Heart left ventricle (tissue), 16 donors: ENCODE measurements at regions not wholly inside any gene's neighbourhood (a gene's known extent, or its start where the extent isn't known, plus 50 kb on each side); places are given as distances from the start of the nearest gene placed in this dataset.

Source experiments
- ATAC-seq, 4 donors: fragments of 200-7000 bp; cut with Tn5 transposase; one replicate each; pipeline ENCODE4 v1.9.1; 2020 to 2022; ENCODE audit warnings: moderate library complexity in 4 of 4, mild to moderate bottlenecking in 3 of 4, moderate number of reproducible peaks in 1 of 4
- DNase-seq, 5 donors: peaks; one replicate each; pipeline ENCODE4 v3.0.0-alpha.2; 2020
- H3K27ac ChIP-seq, 12 donors: fragments of 200-600 bp; sonication (generic) in 4 of 12; one replicate each; pipeline versions ENCODE4 v1.5.0 to v1.8.0; 2016 to 2022; ENCODE audit warnings: mild to moderate bottlenecking in 2 of 12
- H3K27me3 ChIP-seq, 9 donors: fragments of 200-600 bp; sonication (generic) in 2 of 9; one replicate each; pipeline versions ENCODE4 v1.5.1 to v1.8.0; 2016 to 2022; ENCODE audit warnings: mild to moderate bottlenecking in 3 of 9
- H3K36me3 ChIP-seq, 9 donors: fragments of 200-600 bp; sonication (generic) in 2 of 9; one replicate each; pipeline versions ENCODE4 v1.5.0 to v1.8.0; 2018 to 2022; ENCODE audit warnings: mild to moderate bottlenecking in 2 of 9
- H3K4me1 ChIP-seq, 12 donors: fragments of 200-600 bp; sonication (generic) in 4 of 12; one replicate each; pipeline versions ENCODE4 v1.5.0 to v1.8.0; 2016 to 2022; ENCODE audit warnings: mild to moderate bottlenecking in 3 of 12
- H3K4me3 ChIP-seq, 12 donors: fragments of 200-600 bp; sonication (generic) in 4 of 12; one replicate each; pipeline versions ENCODE4 v1.5.0 to v1.8.0; 2017 to 2022; ENCODE audit warnings: mild to moderate bottlenecking in 9 of 12, moderate library complexity in 4 of 12
- H3K9me3 ChIP-seq, 12 donors: fragments of 200-600 bp; sonication (generic) in 4 of 12; one replicate each; pipeline versions ENCODE4 v1.5.0 to v1.8.0; 2016 to 2022; ENCODE audit warnings: mild to moderate bottlenecking in 1 of 12
- CTCF ChIP-seq, 12 donors: fragments of 200-600 bp; sonication (generic) in 4 of 12; IDR thresholded peaks; one replicate each; pipeline versions ENCODE4 v1.5.0 to v1.8.0; 2018 to 2022; ENCODE audit warnings: antibody characterized with exemption in 12 of 12, mild to moderate bottlenecking in 5 of 12
- POLR2A ChIP-seq, 2 donors: fragments of 450-650 bp; IDR thresholded peaks; one replicate each; pipeline ENCODE4 v1.6.1; 2017; ENCODE audit warnings: antibody characterized with exemption in 2 of 2, mild to moderate bottlenecking in 2 of 2, moderate library complexity in 2 of 2
- WGBS, 4 donors: extraction: QIAGEN DNeasy Blood & Tissue Kit in 2 of 4; methylation state at CpG; one replicate each; pipeline versions ENCODE4 v1.1.5 to v1.1.7; 2013 to 2018; 5-methylcytosine and 5-hydroxymethylcytosine counted together
- intact Hi-C, 10 donors: fragments of 100-400 bp; cut with DNase I; formaldehyde crosslinking; loops; one replicate each; pipeline versions ENCODE4 v1.11.1 to v1.14.2; 2022
- donor health status: ischemic (EF 13 %, LVEDD 7.1; RV severe dilation, severe dysfunction).
- donor health status: healthy with polysubstance abuse.
- donor health status: DM: no; HTN: yes; CAD: no.
- donor health status: DM: no; HTN: no; CAD: no.
- donor health status: ischemic (EF 25% LVEDD 6.9; RV normal size, moderate dysfunction).
- donor health status: ischemic (EF 25% LVEDD 5.7; RV mildly dilated, moderate dysfunction).
- donor health status: healthy.
- donor health status: DM: yes; HTN: yes; CAD: no.
- donor health status: ischemic (EF 35%, LVEDD 5.7; RV mildly dilated, moderate dysfunction).
- donor health status: nonischemic (EF 11% LVEDD 7.7; RV severe dilation, severe dysfunction).
- donor health status: DM: yes; HTN: yes; CAD: no.
- donor health status: PGD.
- donor health status: ischemic (EF 29% LVEDD 5.4; RV normal size, mild dysfunction).
- donor health status: nonischemic (EF 23%, LVEDD 6.1; RV moderate dilation, normal function).

- H3K9me3 ChIP-seq, result peaks cover 0 to 21% (median 8%) of the 10 kb centered on the region in 12 donors
- DNase-seq (no peak), ATAC-seq (no peak)
- H3K27me3 ChIP-seq, result no peaks in the 10 kb centered on the region
- H3K27ac ChIP-seq, result no peak overlapping the region
- WGBS, 4 donors, result 89 to 95% (median 89%) methylated on average over 3 of the region's 3 CpGs
- intact Hi-C loops, result loop anchor here in 1 of 10 donors (10.0 kb wide), 1 partner anchor 110 kb away; no protein-coding TSS in a partner anchor
- H3K36me3 ChIP-seq, result no peaks in the 10 kb centered on the region
- no peak for TF ChIP-seq CTCF (IDR thresholded peaks at IDR 0.05)
- TF ChIP-seq POLR2A (IDR thresholded peaks at IDR 0.05), result no peak
- H3K4me3 ChIP-seq, result no peak overlapping the region
- peaks cover 0 to 13% (median 0%) of the 10 kb centered on the region in 12 donors for H3K4me1 ChIP-seq
Measured at GRCh38 chr18:25454730-25455129, 102.8 kb upstream of the ZNF521 start.

GRCh38 chr18:25454270-25454659 lies 102.3 kb upstream of the ZNF521 start:
- Histone ChIP-seq H3K27me3 (no peaks in the 10 kb centered on the region), H3K4me1 (peaks cover 0 to 13% (median 0%) of the 10 kb centered on the region in 12 donors), H3K27ac (no peak overlapping the region), H3K4me3 (no peak overlapping the region), H3K36me3 (no peaks in the 10 kb centered on the region), H3K9me3 (peaks cover 0 to 21% (median 8%) of the 10 kb centered on the region in 12 donors)
- intact Hi-C loops, result loop anchor here in 1 of 10 donors (10.0 kb wide), 1 partner anchor 111 kb away; no protein-coding TSS in a partner anchor
- no peak for TF ChIP-seq POLR2A (IDR thresholded peaks at IDR 0.05)
- TF ChIP-seq CTCF (IDR thresholded peaks at IDR 0.05), result no peak
- ATAC-seq, result no peak
- WGBS, 4 donors, result 88 to 92% (median 91%) methylated on average over 4 of the region's 4 CpGs
- no peak for DNase-seq

GRCh38 chr18:25453556-25454269 lies 101.7 kb upstream of the ZNF521 start:
- DNase-seq (no peak), ATAC-seq (peak; percentile 34 to 75 (median 54))
- Histone ChIP-seq H3K27ac (no peak overlapping the region), H3K4me3 (no peak overlapping the region), H3K36me3 (no peaks in the 10 kb centered on the region), H3K9me3 (peaks cover 0 to 21% (median 8%) of the 10 kb centered on the region in 12 donors), H3K27me3 (no peaks in the 10 kb centered on the region), H3K4me1 (peaks cover 0 to 13% (median 0%) of the 10 kb centered on the region in 12 donors)
- TF ChIP-seq POLR2A (IDR thresholded peaks at IDR 0.05) (no peak), CTCF (IDR thresholded peaks at IDR 0.05) (no peak)
- intact Hi-C loops, result loop anchor here in 1 of 10 donors (10.0 kb wide), 1 partner anchor 111 kb away; no protein-coding TSS in a partner anchor
- 64 to 80% (median 69%) methylated on average over 7 of the region's 7 CpGs for WGBS, 4 donors

- Histone ChIP-seq H3K4me1 (peaks cover 0 to 5% (median 0%) of the 10 kb centered on the region in 12 donors), H3K36me3 (no peaks in the 10 kb centered on the region), H3K4me3 (no peak overlapping the region), H3K27ac (no peak overlapping the region), H3K9me3 (peaks cover 0 to 21% (median 8%) of the 10 kb centered on the region in 12 donors), H3K27me3 (no peaks in the 10 kb centered on the region)
- WGBS, 4 donors, result 88 to 93% (median 91%) methylated on average over 5 of the region's 5 CpGs
- TF ChIP-seq CTCF (IDR thresholded peaks at IDR 0.05), result no peak
- TF ChIP-seq POLR2A (IDR thresholded peaks at IDR 0.05), result no peak
- no peak for DNase-seq
- no peak for ATAC-seq
- intact Hi-C loops, result loop anchor here in 1 of 10 donors (10.0 kb wide), 1 partner anchor 114 kb away; no protein-coding TSS in a partner anchor
Measured at GRCh38 chr18:25451077-25451658, 99.2 kb upstream of the ZNF521 start.
